CD1c-positive myeloid dendritic cell (primary cell): ENCODE measurements at regions not wholly inside any gene's neighbourhood (a gene's known extent, or its start where the extent isn't known, plus 50 kb on each side); places are given as distances from the start of the nearest gene placed in this dataset.
"Not testable (repeated sequence)": the region's sequence is repeated elsewhere in the genome, so short reads cannot be mapped to it uniquely, and the experiment has no call there.

Source experiments
- DNase-seq: peaks from one replicate; pipeline ENCODE4 v3.0.0-alpha.2; 2016; ENCODE audit errors: extremely low spot score

DNA sequence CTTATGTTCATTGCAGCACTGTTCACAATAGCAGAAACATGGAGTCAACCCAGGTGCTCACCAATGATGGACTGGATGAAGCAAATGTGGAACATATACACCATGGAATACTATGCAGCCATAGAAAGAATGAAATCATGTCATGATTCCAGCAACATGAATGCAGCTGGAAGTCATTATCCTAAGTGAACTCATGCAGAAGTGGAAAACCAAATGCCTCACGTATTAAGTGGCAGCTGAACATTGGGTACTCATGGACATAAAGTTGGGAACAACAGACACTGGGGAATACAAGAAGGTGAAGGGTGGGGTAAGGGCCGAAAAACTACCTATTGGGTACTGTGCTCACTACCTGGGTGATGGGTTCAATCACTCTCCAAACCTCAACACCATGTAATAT, 915.9 kb downstream of the UQCRFS1 start:
- DNase-seq, result no peak

DNA sequence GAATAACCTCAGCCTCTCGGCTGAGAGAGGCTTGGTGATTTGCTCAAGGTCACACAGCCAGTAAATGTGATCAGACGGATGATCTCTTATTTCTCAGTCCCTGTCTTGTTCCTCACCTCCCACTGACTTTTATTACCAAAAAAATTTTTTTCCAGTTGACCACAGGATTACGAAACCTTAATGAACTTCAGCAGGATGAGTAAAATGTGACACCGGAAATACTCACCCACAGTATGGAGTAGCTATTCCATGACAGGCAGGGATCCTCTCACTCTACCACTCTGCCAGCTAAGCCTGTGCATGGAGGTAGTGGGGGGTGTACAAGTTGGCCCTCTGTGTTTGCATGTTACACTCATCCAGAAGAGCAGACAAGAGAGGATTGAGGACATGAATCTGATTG, 916.4 kb downstream of the UQCRFS1 start:
- DNase-seq, result no peak

GRCh38 chr19:28294975-28295374, 918.0 kb downstream of the UQCRFS1 start:
- DNase-seq, result not testable (repeated sequence)

DNA sequence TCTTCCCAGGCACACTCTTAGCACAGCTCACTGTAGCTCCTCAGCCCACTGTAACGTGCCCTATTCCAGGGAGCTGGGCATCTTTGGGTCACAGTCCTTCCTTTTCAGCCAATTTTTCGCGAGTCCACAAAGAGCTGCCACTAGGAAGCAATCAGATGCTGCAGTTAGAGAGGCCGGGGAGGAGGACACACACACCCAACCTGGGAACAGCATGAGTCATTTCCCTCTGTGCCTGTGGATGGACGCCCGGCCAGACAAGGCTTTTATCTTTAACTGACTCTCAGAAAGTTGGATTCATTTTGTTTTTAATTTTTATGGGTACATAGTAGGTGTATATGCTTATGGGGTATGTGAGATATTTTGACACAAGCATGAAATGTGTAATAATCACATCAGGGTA, 918.6 kb downstream of the UQCRFS1 start:
- DNase-seq, result no peak

- DNase-seq, result no peak
These were observed 919.3 kb downstream of the UQCRFS1 start for GRCh38 chr19:28293685-28294084.

GRCh38 chr19:28292822-28293500, 920.0 kb downstream of the UQCRFS1 start:
- DNase-seq, result no peak

DNA sequence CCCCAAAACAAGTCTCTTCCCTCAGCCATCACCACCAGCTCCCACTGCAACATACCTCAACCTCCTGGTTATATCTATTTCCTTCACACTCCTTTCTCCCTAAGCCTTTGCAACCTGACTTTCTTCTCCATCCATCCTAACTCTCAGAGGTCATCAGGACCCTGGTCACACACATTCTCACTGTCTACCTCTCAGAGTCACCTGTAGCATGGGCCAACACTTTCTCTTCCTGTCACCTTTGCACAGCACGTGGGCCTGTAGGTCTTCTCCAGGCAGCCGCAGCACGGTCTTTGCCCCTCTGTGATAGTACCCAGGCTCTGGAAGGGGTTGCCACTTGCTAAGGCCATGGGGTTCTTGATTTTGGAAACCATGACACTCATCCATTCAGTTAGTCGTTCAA, 921.1 kb downstream of the UQCRFS1 start:
- no peak for DNase-seq

- no peak for DNase-seq
These were observed 921.8 kb downstream of the UQCRFS1 start for GRCh38 chr19:28290963-28291657.

GRCh38 chr19:28289295-28290063, 923.5 kb downstream of the UQCRFS1 start:
- DNase-seq, result no peak

GRCh38 chr19:28288572-28289264, 924.2 kb downstream of the UQCRFS1 start:
- DNase-seq, result no peak

DNA sequence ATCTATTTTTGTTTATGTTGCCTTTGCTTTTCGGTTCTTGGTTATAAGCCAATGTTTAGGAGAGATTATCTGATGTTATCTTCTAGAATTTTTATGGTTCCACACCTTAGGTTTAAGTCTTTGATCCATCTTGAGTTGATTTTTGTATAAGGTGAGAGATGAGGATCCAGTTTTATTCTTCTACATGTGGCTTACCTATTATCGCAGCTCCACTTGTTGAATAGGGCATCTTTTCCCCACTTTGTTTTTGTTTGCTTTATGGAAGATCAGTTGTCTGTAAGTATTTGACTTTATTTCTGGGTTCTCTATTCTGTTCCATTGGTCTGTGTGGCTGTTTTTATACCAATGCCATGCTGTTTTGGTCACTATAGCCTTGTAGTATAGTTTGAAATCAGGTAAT, 927.0 kb downstream of the UQCRFS1 start:
- no peak for DNase-seq

- no peak for DNase-seq
These were observed 927.9 kb downstream of the UQCRFS1 start for GRCh38 chr19:28285078-28285477.

DNA sequence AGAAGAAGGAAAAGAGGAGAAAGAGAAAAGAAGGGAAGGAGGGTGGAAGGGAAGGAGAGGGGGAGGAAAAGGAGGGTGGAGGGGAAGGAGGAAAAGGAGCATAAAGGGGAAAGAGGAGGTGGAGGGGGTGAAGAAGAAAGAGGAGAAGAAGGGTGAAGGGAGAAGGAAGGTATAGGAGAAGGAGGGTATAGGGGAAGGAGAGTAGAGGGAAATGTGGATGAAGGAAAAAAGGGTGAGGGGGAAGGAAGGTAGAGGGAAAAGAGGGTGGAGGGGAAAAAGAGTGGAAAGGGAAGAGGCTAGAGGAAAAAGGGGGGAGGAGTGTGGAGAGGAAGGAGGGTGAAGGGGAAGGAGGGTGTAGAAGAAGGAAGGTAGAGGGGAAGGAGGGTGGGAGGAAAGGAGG, 928.6 kb downstream of the UQCRFS1 start:
- no peak for DNase-seq

- no peak for DNase-seq
These were observed 929.4 kb downstream of the UQCRFS1 start for GRCh38 chr19:28283592-28283991.

- no peak for DNase-seq
These were observed 931.3 kb downstream of the UQCRFS1 start for GRCh38 chr19:28281676-28282075.

GRCh38 chr19:28264556-28264955, 948.4 kb downstream of the UQCRFS1 start:
- DNase-seq, result no peak

DNA sequence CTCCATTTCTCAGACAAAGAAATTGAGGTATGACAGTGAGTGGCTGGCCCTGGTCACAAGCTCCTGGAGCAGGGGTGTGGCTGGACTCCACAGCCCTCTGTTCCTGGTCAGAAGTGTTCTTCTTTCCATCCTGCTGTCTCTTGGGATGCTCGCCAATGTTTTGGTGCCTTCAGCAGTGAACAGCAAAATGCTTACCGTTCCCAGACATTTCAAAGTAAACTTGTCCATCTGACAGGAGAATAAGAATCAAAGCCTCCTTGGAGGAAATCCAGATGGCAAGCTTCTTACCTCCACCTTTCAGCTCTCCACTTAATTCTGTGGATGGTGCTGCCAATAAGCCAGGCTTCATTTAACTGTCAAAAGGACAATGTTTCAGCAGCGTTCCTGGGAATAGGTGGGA, 954.1 kb downstream of the UQCRFS1 start:
- DNase-seq, result no peak

- no peak for DNase-seq
These were observed 955.6 kb downstream of the UQCRFS1 start for GRCh38 chr19:28257396-28257795.

GRCh38 chr19:28247243-28247642, 965.7 kb downstream of the UQCRFS1 start:
- DNase-seq, result no peak

GRCh38 chr19:28245937-28246336, 967.0 kb downstream of the UQCRFS1 start:
- DNase-seq, result no peak

DNA sequence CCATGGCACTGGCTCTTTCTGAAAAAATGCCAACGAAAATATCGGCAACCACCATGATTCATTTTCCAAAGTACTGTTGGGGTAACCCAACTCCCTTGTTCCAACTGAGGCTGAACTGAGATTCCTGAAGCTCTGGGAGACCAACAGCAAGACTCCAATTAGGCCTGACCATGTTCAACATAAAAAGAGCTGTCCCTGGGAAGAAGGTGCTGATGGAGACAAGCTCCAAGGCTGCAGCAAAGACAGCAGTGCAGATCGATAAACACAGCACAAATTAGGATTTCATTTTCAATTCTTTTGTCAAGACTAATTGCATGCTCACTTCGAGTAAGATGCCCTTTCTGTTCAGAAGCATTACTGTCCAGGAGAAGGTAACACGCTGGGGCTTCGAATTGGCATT, 968.0 kb downstream of the UQCRFS1 start:
- no peak for DNase-seq

- DNase-seq, result peak; percentile 8
These were observed 970.5 kb downstream of the UQCRFS1 start for GRCh38 chr19:28242317-28242927.
